ENCODE measurements at regions not wholly inside any gene's neighbourhood (a gene's known extent, or its start where the extent isn't known, plus 50 kb on each side); places are given as distances from the start of the nearest gene placed in this dataset.

DNA sequence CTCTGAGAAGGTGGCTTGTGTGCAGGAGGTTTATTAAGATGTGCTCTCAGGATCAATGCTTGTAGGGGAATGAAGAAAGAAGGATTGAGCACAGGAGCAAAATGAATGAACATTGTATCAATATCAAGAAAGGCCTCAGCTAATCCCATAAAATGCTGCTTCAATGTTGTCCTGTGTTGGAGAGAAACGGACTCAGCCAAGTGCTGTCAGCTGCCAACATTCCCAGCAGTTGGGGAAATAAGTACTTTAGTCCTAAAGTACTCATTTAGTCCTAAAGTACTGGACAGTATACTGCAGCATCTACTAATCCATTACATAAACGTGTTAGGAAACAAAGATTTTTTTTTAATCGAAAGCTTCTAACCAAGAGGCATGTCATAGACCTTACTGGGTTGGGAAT lies 255.9 kb downstream of the SEC23A start:
- DNase-seq (ENCODE audit: low spot score): no peak

DNA sequence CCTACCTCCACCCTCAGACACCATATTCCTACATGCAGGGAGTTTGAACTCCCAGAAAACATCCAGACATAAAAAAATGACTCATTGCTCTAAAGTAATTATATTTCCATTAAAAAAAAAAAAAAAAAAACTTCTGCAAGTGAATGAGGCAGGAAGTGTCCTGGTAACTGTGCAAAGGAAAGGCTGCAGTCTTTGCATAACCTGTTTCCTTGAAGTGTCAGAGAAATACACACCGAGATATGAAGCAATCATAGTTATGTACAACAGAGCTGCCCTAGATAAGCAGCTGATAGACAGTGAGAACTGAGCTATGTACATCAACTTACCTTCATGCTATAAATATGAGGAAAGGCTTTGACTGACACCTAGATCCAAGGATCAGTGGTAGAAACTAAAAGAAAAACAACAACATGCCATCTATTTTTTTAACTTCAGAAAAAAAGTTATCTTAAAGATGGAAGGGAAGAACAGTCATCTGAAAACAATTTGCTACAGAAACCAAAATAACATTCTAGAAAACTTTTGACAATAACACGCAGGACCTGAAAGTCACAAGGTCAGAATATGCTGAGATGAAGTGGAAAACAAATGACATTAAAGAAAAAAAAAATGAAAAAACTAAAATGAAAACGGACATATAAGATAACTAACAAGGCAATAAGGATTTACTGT lies 263.2 kb downstream of the SEC23A start:
- no peak for DNase-seq (ENCODE audit: low spot score)

- no peak for DNase-seq (ENCODE audit: low spot score)
Measured at GRCh38 chr14:38838979-38839323, 264.1 kb downstream of the SEC23A start.

GRCh38 chr14:38838049-38838978 lies 264.7 kb downstream of the SEC23A start:
- no peak for DNase-seq (ENCODE audit: low spot score)

GRCh38 chr14:38837343-38838048 lies 265.5 kb downstream of the SEC23A start:
- DNase-seq (ENCODE audit: low spot score): no peak

DNA sequence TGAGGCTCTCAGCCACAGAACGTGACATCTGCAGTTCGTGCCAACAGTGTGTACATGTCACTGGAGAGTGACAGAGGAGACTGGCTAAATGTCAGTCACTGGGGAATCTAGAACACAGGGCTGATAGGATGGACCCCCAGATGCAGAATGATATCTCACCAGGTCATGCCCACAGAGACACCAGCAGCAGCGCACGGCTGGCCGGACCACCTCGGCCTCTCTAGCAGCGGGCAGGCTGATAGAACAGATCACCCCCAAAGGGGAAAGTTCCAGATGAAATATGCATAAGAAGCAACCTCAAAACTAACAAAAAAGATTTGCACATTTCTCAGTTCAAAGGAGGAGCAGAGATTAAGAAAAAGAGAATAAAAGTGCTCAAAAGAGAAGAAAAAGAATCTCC lies 266.5 kb downstream of the SEC23A start:
- DNase-seq (ENCODE audit: low spot score): no peak

DNA sequence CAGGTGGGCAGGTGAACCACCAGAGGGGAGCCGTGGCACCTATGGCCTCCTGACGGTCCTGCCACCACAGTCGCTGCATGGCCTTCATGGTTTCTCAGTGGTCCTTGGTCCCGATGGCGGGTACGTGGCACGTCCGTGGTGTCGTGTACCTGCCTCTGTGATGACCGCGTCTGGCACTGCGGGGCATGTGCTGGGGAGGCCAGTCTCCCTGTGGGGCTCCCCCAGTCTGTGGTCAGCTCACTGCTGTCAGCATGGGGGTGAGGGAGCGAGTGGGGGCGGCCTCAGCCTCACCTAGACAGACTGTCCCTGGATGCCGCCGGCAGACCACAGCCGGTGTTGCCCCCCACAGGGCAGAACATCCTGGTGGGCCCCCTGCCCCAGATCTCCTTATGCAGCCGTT lies 267.2 kb downstream of the SEC23A start:
- DNase-seq (ENCODE audit: low spot score): no peak

GRCh38 chr14:38828183-38828827 lies 274.7 kb downstream of the SEC23A start:
- no peak for DNase-seq (ENCODE audit: low spot score)

DNA sequence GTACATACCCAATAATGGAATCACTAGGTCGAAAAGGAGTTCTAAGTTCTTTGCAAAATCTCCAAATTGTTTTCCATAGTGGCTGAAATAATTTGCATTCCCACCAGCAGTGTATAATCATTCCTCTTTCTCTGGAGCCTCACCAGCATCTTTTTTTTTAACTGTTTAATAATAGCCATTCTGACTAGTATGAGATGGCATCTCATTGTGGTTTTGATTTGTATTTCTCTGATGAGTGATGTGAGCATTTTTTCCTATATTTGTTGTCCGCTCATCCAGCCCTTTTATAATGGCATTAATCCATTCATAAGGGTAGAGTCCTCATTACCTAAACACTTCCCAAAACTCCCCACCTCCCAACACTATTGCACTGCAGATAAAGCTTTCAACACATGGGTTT lies 278.3 kb downstream of the SEC23A start:
- DNase-seq (ENCODE audit: low spot score): no peak

GRCh38 chr14:38818555-38818954 lies 284.5 kb downstream of the SEC23A start:
- DNase-seq (ENCODE audit: low spot score): no peak

- DNase-seq (ENCODE audit: low spot score): no peak
Measured at GRCh38 chr14:38808734-38809455, 294.1 kb downstream of the SEC23A start.

DNA sequence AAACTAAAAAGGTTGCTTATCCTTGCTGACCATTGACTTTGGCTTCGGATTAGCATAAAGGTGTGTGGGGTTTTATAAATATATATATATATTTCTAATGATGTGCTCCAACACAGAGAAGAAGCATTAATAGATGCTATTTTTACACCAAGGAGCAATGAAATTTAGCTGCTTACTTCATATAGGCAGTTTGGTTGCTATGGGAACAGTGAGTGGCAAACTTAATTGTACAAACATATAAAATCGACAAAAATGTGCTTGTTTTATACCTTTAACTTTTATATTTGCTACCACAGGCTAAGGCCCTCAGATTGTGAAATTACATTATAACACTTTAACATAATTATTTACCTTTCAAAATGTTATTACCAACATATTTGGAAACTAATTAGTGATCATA lies 303.4 kb downstream of the SEC23A start:
- DNase-seq (ENCODE audit: low spot score): no peak

- DNase-seq (ENCODE audit: low spot score): no peak
Measured at GRCh38 chr14:38794677-38795076, 308.4 kb downstream of the SEC23A start.

DNA sequence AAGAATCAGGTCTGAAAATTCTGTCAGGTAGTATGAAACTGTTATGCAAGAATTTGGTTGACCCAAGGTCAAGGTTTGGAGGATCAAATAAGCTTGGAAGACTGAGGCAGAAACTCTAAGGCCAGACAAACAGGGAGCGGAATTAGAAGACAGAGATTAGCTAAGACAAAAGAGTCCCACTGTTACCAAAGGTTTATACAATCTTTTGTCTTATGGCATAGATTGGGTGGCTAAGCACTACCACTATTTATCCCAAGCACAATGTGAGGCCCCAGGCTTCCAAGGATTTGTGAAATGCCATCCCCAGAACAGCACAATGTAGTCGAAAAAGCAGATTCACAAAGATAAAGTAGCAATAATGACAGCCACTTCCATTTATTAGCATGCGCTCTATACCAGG lies 311.2 kb downstream of the SEC23A start:
- no peak for DNase-seq (ENCODE audit: low spot score)

DNA sequence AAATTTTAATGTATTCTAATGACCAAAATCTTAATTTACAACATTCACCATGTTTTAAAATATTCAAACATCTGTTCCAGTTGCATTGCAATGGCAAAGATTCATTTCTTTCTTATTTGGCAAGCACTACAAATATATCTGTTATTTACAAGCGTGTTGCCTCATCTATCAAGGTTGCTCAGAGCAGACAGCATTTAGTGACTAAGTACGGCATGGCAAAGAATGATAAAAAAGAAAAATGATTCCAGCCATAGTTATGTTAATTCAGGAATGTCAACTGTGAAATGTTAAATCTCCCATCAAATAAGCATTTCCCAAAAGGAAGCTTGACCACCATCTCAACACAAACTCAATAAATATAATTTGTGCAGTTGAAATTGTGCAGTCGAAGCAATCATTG lies 312.1 kb downstream of the SEC23A start:
- no peak for DNase-seq (ENCODE audit: low spot score)

- no peak for DNase-seq (ENCODE audit: low spot score)
Measured at GRCh38 chr14:38789805-38790204, 313.2 kb downstream of the SEC23A start.

GRCh38 chr14:38788060-38788459 lies 315.0 kb downstream of the SEC23A start:
- DNase-seq (ENCODE audit: low spot score): no peak

DNA sequence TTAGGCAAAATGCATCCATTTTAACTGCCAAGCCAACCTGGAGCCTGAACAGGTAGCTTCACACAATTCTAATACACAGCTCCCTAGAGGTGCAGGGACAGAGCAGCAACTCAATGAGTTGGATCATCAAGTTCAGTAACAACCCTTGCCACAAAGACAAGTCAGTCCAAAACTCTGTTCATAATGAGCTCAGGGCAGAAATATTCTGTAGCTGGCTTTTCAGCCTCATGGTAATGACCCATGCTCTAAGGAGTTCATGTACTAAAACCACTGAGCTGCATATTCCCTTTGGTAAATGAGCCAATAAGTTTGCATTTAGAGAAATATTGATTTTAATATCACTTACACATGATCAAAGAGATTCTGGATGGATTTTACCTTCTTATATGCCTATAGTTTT lies 316.1 kb downstream of the SEC23A start:
- DNase-seq (ENCODE audit: low spot score): no peak

DNA sequence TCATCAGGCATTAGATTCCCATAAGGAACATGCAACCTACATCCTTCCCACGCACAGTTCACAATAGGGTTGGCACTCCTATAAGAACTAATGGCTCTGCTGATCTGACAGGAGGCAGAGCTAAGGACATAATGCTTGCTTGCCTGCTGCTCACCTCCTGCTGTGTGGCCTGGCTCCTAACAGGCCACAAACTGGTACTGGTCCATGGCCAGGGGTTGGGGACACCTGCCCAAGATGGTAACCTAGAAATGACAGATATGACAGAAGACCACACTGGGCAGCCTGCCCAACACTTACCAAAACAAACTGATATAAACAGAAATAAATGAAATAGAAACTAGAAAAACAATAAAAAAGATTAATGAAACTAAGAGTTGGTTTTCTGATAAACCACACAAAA lies 325.6 kb downstream of the SEC23A start:
- DNase-seq (ENCODE audit: low spot score): no peak

DNA sequence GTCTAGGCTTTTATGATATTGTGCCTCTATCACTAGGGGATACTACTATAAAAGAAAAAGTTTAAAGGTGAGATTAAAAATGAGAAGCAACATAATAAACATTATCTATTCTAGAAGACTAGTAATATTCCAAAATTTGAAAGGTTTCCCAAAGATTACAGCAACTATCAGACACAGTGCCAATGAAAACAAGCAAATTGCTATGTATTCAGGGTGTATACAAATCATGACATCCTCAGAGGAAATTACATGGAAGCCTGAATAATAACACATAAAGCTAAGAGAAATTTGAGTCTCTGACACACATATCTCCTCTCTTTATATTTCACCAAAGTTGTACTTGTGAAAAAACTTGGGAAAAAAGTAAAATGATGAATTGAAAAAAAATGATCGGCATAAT lies 327.0 kb downstream of the SEC23A start:
- DNase-seq (ENCODE audit: low spot score): no peak

GRCh38 chr14:38774162-38774561 lies 328.9 kb downstream of the SEC23A start:
- DNase-seq (ENCODE audit: low spot score): no peak

DNA sequence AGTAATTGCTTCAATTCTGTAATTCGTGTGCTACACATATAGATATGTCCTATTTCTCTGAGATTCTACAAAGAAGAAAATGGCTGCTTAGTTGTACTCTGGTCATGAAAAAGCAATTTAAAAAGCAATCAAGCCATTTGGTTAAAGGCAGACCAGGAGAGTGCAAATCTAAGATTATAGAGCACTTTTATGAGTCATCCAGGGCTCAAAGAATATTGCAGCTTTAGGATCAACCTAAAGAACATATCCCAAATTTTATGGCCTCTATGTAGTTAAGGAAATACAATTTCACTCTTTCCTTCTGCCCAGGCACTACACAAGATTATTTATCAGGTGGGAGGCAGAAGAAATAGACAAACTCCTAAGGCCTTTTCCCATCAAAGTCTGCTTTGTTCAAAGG lies 332.8 kb downstream of the SEC23A start:
- no peak for DNase-seq (ENCODE audit: low spot score)
